ENCODE measurements at regions not wholly inside any gene's neighbourhood (a gene's known extent, or its start where the extent isn't known, plus 50 kb on each side); places are given as distances from the start of the nearest gene placed in this dataset.

- Histone ChIP-seq H3K36me3 (ENCODE audit: insufficient read depth, low read length) (no peaks in the 10 kb centered on the region), H3K27me3 (ENCODE audit: insufficient read depth, low read length, poor library complexity) (no peaks in the 10 kb centered on the region), H3K27ac (ENCODE audit: low read length) (no peak overlapping the region), H3K9me3 (ENCODE audit: insufficient read depth, low read length, severe bottlenecking) (no peaks in the 10 kb centered on the region), H4K20me1 (ENCODE audit: insufficient read depth, low read length) (no peaks in the 10 kb centered on the region), H2AFZ (ENCODE audit: low read depth, low read length) (no peak overlapping the region), H3K79me2 (ENCODE audit: insufficient read depth, low read length) (no peaks in the 10 kb centered on the region), H3K4me2 (ENCODE audit: insufficient read depth, low read length) (no peak overlapping the region), H3K4me1 (ENCODE audit: insufficient read depth, low read length) (no peaks in the 10 kb centered on the region), H3K4me3 (ENCODE audit: low read depth in 1 of 2, low read length in 2 of 2) (no peak overlapping the region), H3K9ac (ENCODE audit: low read depth, low read length) (no peak overlapping the region)
- DNase-seq = no peak
- TF ChIP-seq, protein P1, sequence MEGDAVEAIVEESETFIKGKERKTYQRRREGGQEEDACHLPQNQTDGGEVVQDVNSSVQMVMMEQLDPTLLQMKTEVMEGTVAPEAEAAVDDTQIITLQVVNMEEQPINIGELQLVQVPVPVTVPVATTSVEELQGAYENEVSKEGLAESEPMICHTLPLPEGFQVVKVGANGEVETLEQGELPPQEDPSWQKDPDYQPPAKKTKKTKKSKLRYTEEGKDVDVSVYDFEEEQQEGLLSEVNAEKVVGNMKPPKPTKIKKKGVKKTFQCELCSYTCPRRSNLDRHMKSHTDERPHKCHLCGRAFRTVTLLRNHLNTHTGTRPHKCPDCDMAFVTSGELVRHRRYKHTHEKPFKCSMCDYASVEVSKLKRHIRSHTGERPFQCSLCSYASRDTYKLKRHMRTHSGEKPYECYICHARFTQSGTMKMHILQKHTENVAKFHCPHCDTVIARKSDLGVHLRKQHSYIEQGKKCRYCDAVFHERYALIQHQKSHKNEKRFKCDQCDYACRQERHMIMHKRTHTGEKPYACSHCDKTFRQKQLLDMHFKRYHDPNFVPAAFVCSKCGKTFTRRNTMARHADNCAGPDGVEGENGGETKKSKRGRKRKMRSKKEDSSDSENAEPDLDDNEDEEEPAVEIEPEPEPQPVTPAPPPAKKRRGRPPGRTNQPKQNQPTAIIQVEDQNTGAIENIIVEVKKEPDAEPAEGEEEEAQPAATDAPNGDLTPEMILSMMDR (IDR thresholded peaks at IDR 0.05; ENCODE audit: borderline replicate concordance, extremely low read depth, low read length, poor library complexity, severe bottlenecking) = no peak
- no peak for TF ChIP-seq EZH2 (IDR thresholded peaks at IDR 0.05; ENCODE audit: borderline replicate concordance, low read depth, low read length, severe bottlenecking)
- no peak for ATAC-seq (ENCODE audit: insufficient read depth, low read depth)
These were observed 619.6 kb downstream of the FSCB start for GRCh38 chr14:43887523-43887922.

DNA sequence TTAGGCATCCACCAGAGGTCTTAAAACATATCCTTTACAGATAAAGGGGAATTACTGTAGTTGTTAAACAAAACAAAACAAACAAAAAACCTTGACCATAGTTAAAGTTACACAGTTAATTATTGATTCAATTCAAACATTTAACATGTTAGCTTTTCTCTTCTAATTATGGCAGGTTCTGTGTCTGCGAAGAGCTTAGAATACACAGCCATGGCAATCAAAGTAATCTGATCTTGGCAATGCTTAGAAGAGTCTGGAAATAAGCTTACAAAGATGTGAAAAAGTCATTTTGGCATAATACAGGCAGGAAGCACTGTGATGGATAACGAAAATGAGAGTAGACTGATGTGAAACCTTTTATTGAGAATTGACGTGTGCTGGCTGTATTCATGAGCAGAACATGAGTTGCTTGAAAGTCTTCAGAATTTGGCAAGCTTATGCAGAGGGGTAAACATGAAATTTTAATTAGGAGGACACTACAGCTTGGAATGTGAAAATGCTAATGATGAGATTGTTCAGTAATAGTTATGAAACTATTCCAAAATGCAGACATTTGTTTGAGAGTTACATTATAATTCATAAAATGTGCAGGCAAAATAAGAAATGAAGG, 629.6 kb downstream of the FSCB start:
- DNase-seq (no peak), ATAC-seq (ENCODE audit: insufficient read depth, low read depth) (no peak)
- Histone ChIP-seq H3K9ac (ENCODE audit: low read depth, low read length) (no peak overlapping the region), H3K27me3 (ENCODE audit: insufficient read depth, low read length, poor library complexity) (no peaks in the 10 kb centered on the region), H4K20me1 (ENCODE audit: insufficient read depth, low read length) (no peaks in the 10 kb centered on the region), H3K27ac (ENCODE audit: low read length) (no peak overlapping the region), H3K36me3 (ENCODE audit: insufficient read depth, low read length) (no peaks in the 10 kb centered on the region), H3K4me3 (ENCODE audit: low read depth in 1 of 2, low read length in 2 of 2) (no peak overlapping the region), H2AFZ (ENCODE audit: low read depth, low read length) (no peak overlapping the region), H3K4me2 (ENCODE audit: insufficient read depth, low read length) (no peak overlapping the region), H3K79me2 (ENCODE audit: insufficient read depth, low read length) (no peaks in the 10 kb centered on the region), H3K4me1 (ENCODE audit: insufficient read depth, low read length) (no peaks in the 10 kb centered on the region), H3K9me3 (ENCODE audit: insufficient read depth, low read length, severe bottlenecking) (no peaks in the 10 kb centered on the region)
- TF ChIP-seq EZH2 (IDR thresholded peaks at IDR 0.05; ENCODE audit: borderline replicate concordance, low read depth, low read length, severe bottlenecking) = no peak
- TF ChIP-seq, protein P1 (IDR thresholded peaks at IDR 0.05; ENCODE audit: borderline replicate concordance, extremely low read depth, low read length, poor library complexity, severe bottlenecking) = no peak

GRCh38 chr14:43872752-43873655, 634.1 kb downstream of the FSCB start:
- Histone ChIP-seq H3K4me3 (ENCODE audit: low read depth in 1 of 2, low read length in 2 of 2) (no peak overlapping the region), H3K9me3 (ENCODE audit: insufficient read depth, low read length, severe bottlenecking) (no peaks in the 10 kb centered on the region), H3K79me2 (ENCODE audit: insufficient read depth, low read length) (no peaks in the 10 kb centered on the region), H3K9ac (ENCODE audit: low read depth, low read length) (no peak overlapping the region), H3K27me3 (ENCODE audit: insufficient read depth, low read length, poor library complexity) (no peaks in the 10 kb centered on the region), H3K36me3 (ENCODE audit: insufficient read depth, low read length) (no peaks in the 10 kb centered on the region), H4K20me1 (ENCODE audit: insufficient read depth, low read length) (no peaks in the 10 kb centered on the region), H2AFZ (ENCODE audit: low read depth, low read length) (no peak overlapping the region), H3K27ac (ENCODE audit: low read length) (no peak overlapping the region), H3K4me2 (ENCODE audit: insufficient read depth, low read length) (no peak overlapping the region), H3K4me1 (ENCODE audit: insufficient read depth, low read length) (no peaks in the 10 kb centered on the region)
- TF ChIP-seq, protein P1 (IDR thresholded peaks at IDR 0.05; ENCODE audit: borderline replicate concordance, extremely low read depth, low read length, poor library complexity, severe bottlenecking) = no peak
- no peak for TF ChIP-seq EZH2 (IDR thresholded peaks at IDR 0.05; ENCODE audit: borderline replicate concordance, low read depth, low read length, severe bottlenecking)
- DNase-seq (no peak), ATAC-seq (ENCODE audit: insufficient read depth, low read depth) (no peak)

Data from DND-41 (cell line).